IPS DF 4.7 (cell line): ENCODE measurements at regions not wholly inside any gene's neighbourhood (a gene's known extent, or its start where the extent isn't known, plus 50 kb on each side); places are given as distances from the start of the nearest gene placed in this dataset.

ENCODE experiments used
- DNase-seq: peaks from one replicate; pipeline ENCODE4 v3.0.0-alpha.2; 2013; ENCODE audit warnings: low spot score; ENCODE audit errors: extremely low read depth

DNA sequence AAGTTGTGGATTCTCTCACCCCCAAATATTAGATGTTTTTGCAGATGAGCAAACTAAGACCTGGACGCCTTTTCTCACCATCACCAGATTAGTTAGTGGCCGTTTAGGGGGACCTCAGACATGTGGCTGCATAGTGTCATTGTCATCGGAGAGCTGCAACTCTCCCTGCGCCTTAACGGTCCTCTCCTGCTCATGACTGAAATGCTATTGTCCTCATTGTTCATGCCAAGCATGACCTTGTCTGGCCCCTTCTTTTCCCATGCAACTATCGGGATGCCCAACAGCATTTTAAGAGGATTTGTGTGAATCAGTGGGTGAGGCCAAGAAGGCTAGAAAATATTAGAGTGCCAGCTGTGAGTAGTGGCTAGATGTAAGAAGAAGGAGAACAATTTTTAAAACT, 174.2 kb downstream of the SOCS6 start:
- DNase-seq: no peak

DNA sequence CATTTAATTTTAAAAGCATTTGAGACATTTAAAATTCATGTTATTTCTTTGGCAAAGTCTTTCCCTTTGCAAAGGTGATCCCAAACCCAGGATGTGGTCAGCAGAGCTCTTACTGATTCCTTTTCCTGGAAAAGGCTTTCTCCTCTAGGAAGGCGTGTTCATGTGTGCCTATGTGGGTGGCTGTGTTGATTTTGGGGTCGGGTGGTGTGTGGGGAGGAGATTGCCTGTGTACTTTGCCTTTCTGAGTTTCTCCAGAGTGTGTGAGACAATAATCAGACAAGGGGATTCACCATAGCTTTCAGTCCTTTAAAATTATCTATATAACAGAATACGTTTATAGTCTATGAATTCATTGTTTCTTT, 173.2 kb downstream of the SOCS6 start:
- DNase-seq: no peak

DNA sequence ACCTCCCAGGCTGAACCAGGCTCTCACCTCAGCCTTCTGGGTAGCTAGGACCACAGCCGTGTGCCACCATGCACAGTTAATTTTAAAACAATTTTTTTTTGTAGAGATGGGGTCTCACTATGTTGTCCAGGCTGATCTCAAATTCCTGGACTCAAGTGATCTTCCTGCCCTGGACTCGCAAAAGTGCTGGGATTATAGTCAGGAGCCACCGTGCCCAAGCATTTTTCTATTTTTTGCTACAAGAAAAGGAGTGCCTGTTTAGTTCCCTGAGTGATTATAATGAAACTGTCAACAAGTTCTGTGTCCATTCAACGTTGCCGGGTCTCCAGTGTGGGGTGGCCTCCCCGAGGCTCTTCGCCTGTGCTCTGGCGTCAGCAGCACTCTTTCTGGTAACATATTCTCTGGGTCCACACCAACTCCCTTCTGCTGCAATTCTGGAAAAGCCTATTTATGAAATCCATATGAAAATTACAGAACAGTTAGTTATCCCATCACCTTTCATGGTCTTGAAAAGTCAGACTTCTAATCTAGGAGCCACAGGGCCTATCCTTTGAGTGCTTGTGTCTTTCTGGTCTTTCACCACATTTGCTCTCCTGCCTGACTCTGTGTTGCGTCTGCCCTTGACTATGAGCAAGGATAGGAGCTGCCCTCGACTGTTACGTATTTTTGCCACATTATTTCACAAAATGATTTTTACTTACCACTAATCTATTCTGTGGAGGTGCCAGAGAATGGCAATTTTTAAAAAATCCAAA, 172.7 kb downstream of the SOCS6 start:
- DNase-seq: no peak

DNA sequence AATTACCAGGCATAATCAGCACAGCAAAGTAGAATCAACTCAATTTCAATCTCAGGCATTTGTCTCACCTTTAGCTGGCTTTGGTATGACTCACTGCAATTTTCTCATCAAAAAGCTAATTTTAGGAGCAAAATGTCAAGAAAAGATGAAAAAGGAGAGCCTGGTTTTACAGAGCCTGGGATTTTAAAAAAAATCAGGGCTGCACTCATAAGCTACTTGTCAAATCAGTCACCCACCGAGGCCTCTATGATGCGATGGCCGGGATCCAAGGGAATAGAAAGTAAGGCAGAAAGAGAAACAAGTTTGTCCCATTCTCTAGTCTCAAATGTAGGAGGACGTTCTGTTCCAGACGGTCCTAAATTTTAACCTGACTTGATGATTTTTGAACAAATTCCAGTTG, 170.9 kb downstream of the SOCS6 start:
- DNase-seq: no peak

DNA sequence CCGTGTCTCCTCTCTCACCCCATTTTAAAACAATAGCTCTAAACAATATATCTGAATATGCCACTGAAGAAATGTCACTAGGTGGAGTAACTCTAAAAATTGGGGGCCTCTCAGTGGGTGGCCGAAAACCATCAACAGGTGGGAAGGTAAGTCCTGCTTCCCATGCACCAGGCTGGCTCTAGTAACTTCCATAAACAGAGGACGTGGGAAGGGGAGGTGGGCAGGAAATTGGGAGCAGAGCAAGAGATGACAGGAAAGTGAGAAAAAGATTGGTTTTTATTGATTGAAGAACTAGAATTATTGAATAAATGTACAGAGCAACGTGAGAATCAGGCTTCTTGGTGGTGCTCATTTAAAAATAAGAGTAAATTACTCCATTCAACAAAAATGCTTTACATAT, 170.4 kb downstream of the SOCS6 start:
- DNase-seq: no peak

DNA sequence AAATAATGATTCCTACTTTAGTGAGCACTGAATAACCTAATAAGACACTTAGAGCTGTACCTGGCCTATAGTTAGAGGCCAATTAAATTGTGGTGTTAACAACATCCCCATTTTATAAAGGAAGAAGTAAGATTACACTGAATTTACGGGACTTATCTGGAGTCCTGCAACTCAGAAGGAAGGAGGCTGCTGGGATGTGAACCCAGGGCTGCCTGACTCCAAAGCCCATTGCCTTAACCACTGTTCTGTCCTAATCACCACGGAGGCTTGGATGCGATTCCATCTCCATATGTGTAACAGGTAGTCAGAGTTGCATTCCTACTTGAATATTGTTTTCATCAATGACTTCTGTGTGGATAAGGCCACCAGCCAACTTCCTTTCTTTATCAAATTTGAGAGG, 168.9 kb downstream of the SOCS6 start:
- DNase-seq: no peak

DNA sequence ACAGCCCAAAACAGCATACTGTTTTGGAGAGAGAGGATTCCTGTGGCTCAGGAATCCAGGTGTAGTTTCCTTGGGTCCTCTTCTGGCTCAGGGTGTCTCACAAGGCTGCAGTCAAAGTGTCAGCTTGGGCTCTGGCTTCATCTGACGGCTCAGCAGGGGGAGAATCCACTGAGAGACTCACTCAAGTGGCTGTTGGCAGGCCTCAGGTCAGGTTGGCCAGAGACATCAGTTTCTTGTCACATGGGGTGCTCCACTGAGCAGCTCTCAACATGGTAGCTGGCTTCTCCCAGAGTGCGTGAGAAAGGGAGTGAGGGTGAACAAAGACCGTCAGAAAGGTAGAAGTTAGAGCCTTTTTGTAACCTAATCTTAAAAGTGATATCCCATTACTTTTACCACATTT, 168.4 kb downstream of the SOCS6 start:
- DNase-seq: no peak

DNA sequence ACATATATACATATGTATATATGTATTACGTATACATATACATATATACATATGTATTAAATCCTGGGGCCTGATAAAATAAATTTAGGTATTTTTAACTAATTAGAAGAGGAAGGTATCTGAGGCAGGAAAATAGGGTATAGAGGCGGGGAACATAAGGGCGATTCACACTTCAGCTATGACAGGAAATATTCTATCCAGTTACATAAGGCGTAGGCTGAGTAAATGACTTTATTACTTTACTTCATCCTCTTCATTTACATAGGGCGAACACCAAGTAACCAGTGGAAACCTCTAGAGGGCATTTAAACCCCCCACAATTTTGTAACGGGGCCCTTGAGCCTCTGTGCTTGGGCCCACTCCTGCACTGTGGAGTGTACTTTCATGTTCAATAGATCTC, 167.5 kb downstream of the SOCS6 start:
- DNase-seq: no peak

DNA sequence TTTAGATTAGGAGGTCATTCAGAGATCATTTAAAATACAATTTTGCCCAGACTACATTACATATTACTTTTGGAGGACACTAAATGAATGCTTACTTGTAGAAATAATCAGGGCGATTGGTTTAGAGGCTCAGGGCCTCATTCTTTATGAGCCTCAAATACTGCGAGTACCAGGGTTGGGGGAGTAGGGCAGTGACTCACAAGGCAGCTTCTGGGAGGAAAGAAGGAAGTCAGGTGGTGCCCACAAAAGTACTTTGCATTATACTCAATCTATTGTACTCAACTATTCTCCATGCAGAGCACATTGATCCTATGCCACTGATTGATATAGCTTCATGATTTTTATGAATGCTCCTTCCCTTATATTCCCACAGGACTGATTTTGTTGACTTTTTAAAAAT, 166.9 kb downstream of the SOCS6 start:
- no peak for DNase-seq

DNA sequence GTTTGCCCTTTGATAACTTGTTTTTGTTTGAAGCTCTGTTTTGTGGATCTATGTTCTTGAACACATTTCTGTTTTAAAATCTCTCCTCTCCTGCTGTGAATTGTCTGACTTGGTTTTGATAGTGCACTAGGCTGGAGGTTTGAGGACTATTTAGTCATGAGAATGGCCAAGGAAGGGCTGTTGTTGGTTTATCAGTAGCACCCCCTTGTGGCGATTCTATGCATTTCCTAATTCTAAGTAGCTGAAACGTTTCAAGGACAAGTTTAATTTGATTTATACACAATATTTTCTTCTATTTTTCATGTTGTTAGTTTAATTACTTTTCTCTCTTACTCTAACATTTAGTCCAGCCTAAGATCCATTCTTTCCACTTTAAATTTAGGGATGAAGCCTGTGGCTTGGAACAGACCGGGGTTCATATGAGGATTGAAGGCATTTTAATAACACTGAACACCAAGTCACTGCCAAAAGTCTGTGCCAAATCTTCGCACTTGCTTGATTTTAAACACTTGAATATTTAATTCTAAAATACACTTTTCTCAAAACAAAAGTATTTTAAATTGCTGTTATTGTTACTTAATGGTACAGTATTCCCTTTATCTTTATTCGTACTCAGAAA, 166.0 kb downstream of the SOCS6 start:
- peak; percentile 46 for DNase-seq

DNA sequence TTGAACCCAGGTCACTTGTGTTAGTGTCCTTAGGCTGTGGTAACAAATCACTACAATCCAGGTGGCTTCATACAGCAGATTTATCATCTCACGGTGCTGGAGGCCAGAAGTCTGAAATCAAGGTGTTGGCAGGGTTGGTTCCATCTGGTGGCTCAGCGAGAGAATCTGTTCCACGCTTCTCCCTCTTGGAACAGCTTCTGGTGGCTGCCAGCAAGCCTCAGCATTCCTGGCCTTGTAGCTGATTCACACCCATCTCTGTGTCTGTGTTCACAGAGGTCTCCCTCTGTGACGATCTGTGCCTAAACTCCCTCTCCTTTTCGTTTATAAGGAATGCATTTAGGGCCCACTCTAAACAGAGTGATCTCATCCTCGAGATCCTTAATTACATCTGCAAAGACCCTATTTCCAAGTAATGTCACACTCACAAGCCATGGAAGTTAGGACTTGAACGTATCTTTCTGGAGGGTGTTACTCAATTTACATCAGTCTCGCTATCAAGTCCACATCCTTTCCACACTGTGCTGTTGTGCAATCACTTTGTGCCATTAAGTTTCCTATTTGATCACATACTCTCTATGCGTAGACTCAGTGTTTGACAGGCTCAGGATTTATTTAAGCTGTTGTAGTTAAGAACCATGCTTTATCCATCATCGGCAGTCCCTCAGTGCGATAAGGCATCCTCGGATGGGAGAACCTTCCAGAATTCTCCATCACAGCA, 164.4 kb downstream of the SOCS6 start:
- no peak for DNase-seq

DNA sequence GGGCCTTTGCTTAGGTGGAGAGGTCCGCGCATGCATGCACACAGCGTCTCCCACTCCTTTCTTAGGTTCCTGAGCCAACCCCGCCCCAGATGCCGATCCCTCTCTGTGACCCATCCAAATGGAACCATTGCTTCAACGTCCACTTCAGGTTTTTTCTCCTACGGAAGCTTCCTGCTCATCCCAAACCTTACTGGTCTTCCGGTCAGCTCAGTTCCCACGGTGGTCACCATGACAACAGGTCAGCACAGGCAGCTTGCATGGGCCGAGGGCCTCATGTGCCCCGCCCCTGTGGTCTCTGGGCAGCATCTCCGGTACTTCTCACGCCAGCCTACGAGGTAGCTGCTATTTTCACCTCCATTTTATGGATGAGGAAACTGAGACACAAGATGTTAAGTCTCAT, 163.7 kb downstream of the SOCS6 start:
- no peak for DNase-seq

DNA sequence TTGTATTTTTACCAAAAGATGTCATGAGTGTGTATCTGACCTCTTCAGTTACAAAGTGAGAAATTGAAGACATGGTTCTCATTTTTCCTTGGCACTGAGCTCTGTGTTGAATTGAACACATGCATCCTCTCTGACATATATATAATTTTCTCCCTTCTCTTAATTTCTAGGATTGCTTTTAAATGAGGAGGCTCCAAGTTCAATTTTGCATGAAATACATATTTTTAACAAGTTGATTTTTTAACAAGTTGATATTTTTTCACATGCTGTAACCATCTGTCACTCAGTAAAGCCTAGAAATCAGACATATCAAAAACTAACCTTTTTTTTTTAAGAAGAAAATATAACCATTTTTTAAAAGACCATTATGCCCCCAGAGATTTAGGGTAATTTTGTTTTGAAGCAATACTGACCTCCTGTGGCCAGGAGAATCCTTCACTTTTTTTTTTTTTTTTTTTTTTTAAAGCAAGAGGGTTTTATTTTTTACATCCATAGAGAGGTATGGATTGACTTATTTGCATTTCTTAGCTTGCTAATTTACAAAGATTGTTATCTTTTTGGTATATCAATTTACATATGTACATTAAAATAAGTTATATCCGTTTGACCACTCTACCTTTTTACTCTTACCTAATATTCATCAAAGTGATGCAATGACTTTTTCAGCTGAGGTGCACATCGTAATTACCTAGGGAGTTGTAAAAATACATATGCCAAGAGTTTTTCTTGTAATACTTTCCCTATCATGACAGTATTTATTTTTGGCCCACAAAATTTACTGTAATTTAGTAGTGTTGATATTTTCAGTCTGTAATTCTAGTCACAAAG, 161.8 kb downstream of the SOCS6 start:
- no peak for DNase-seq

DNA sequence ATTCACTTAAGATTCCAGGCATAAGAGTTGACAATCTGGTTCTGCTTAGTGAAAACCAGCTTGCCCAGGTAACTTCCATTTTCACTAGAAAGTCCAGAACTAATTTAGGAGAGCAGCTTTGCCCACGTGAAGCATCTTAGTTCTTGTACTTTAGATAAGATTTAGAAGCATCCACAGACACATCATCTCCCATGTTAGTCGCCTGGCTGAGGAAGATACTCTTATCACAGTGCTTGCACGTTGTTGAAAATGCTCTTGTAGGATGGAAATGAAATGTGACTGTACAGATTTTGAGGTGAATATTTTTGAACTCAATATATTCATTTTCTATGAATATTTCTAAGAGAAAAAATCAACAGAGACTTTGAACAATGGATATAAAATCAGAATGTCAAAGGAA, 159.7 kb downstream of the SOCS6 start:
- DNase-seq: no peak

DNA sequence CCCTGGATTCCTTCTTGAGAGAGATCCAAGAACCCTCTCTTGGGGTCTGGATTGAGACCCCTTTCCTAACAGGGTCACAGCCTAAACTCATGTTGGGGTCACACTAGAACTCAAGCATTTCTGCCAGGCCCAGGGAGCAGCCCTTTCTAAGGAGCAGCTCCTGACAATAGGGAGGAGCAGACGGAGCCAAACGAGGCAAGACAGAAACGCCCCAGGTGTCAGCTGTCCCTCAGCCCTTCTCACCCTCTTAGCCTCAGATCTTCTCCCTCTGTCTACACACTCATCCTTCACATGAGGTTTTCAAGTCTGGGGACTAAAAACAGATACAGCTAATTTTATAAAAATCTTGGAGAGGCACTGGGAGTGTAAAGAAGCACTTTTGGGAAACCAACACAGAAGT, 157.2 kb downstream of the SOCS6 start:
- DNase-seq: no peak

DNA sequence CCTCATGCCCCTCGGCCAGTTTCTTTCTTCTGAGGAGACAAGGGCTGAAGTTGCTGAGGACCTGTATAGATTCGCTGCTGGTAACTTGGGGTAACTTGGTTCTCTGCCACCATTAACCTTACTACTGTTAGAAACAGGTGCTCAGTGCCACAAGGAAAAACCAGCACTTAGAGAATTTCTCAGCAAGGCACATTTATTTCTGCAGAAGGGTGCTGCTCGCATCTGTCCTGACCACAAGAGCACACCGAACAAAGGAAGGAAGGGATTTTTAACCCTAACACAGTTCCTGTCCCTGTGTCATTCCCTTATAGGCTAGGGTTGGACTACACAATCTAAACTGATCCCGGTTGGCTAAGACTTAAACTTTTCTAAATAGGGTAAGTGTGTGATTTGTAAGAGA, 154.1 kb downstream of the SOCS6 start:
- no peak for DNase-seq

DNA sequence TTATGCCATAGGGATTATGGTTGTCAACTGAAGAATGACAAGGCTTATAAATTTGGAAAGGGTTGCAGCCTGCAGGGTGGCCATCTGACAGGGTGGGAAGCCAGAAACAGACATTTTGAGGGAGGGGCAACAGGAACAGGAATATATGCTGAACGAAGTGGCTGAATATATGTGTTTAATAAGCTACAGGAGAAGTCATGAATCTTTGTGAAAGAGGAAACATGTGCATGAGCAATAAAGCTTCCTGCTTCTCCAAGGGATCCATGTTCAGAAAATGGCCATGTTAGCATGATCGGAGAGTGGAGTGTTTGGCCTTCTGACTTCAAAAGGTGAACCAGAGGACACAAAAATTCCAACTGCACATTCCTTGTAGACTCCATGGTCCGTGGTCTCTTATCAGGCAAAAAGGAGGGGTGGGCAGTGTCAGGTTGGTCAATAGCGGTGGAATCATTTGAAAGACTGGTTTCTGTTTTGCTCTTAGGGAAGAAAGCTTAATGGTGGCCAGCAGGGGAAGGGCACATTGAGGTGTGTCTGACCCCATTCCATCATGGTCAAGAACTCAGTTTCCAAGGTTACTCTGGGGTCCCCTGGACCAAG, 144.1 kb downstream of the SOCS6 start:
- no peak for DNase-seq

DNA sequence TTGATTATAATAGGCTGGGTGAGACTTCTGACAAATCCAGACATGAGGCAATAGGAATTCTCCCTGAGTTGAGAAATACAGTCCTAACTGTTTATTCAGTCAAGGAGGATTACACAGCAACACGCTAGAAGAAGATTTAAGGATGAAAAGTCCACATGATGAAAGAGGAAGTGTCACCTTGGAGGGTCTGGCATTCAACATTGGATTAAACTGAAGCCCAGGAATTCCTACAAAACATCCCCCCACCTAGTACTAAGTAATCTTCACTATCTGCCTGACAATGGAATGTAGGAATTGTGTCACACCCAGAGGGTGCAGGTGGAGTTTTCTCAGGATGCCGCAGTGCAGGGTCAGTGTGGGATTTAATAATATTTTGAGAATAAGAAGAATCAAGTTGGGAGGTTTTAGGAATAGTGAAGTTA, 142.4 kb downstream of the SOCS6 start:
- no peak for DNase-seq

DNA sequence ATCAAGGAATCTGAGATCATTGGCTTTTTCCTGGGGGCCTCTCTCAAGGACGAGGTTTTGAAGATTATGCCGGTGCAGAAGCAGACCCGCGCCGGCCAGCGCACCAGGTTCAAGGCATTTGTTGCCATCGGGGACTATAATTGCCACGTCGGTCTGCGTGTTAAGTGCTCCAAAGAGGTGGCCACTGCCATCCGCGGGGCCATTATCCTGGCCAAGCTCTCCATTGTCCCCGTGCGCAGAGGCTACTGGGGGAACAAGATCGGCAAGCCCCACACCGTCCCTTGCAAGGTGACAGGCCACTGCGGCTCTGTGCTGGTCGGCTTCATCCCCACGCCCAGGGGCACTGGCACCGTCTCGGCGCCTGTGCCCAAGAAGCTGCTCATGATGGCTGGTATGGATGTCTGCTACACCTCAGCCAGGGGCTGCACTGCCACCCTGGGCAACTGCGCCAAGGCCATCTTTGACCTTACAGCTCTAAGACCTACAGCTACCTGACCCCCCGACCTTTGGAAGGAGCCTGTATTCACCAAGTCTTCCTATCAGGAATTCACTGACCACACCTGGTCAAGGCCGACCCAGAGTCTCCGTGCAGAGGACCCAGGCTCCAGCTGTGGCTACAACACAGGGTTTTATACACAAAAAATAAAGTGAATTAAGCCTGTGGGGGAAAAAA, 141.8 kb downstream of the SOCS6 start:
- no peak for DNase-seq

DNA sequence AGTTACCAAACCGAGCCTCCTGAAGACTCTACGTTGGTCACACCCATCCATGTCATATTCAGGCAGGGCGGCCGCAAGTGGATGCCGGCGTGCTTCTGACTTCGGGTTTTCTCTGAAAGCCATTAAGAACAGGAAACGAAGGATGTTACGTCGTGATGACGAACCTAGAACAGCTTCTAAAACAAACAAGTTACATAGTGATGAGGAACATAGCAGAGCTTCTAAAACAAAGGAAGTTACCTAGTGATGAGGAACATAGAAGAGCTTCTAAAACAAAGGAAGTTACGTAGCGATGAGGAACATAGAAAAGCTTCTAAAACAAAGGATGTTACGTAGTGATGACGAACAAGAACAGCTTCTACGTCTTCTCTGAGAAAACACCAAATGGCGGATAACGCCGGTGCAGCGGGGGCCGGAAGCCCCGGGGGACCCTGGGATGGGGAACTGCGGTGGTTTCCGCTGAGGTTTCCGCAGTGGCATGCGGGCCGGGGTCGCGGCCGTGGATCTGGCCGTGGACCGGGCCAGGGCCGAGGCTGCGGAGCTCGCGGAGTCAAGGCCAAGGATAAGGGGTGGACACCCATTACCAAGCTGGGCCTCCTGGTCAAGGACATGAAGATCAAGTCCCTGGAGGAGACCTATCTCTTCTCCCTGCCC, 141.1 kb downstream of the SOCS6 start:
- no peak for DNase-seq
